ENCODE measurements at regions not wholly inside any gene's neighbourhood (a gene's known extent, or its start where the extent isn't known, plus 50 kb on each side); places are given as distances from the start of the nearest gene placed in this dataset.

GRCh38 chr20:52869276-52869675 lies 102.9 kb upstream of the TSHZ2 start:
- TF ChIP-seq CTCF (conservative IDR thresholded peaks at IDR 0.05; ENCODE audit: low read depth, low read length) = no peak
- no peak for TF ChIP-seq EZH2phosphoT487 (IDR thresholded peaks at IDR 0.05; ENCODE audit: borderline replicate concordance, low read length)
- TF ChIP-seq EZH2 (IDR thresholded peaks at IDR 0.05; ENCODE audit: low read length, unreplicated experiment) = no peak
